GM21737 (cell line): ENCODE measurements at regions not wholly inside any gene's neighbourhood (a gene's known extent, or its start where the extent isn't known, plus 50 kb on each side); places are given as distances from the start of the nearest gene placed in this dataset.

ENCODE experiments used
- ATAC-seq: cut with Tn5 transposase; IDR thresholded peaks from one replicate; pipeline ENCODE4 v1.9.1; 2021; ENCODE audit warnings: mild to moderate bottlenecking, moderate library complexity; ENCODE audit not compliant: unreplicated experiment

GRCh38 chr22:22098457-22099193, 116.0 kb upstream of the TOP3B start:
- no peak for ATAC-seq

DNA sequence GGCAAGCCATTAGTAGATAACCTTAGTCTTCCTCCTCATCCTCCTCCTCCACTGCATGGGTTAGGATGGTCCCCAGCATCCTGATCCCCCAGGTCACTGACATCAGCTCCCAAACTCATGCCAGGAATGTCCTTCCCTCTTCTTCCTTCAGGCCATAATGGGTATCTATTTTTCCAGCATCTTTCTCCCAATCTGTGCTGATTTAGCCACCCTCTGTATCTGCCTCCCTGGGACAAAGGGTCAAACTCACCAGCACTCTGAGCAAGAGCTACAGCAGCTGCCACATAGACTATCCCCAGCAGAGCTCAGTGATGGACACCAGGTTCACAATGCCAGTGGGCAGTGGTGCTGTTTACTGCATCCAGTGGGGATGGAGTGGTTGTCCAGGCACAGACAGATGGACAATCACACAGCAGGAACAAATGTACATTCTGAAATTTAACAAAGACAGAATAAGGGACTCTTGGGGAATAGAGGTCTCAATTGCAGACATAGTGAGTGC, 115.2 kb upstream of the TOP3B start:
- ATAC-seq: no peak

GRCh38 chr22:22094921-22095320, 112.3 kb upstream of the TOP3B start:
- ATAC-seq: no peak

GRCh38 chr22:22094514-22094913, 111.9 kb upstream of the TOP3B start:
- ATAC-seq: no peak

DNA sequence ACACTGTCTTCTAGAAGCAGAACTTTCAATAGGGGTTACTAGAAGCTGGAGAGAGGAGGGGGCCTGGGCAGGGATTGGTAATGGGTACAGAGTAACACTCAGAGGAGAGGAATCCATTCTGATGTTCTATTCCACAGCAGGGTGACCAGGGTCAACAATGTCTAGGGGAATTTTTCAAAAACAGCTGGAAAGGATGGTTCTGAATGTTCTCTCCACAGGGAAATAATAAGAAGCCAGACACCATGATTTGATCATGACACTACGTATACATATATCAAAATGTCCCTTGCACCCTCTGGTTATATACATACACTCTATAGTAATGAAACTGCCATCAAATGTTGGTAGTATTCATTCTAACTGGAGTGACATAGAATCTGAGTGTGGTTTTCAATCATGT, 111.2 kb upstream of the TOP3B start:
- ATAC-seq: no peak

DNA sequence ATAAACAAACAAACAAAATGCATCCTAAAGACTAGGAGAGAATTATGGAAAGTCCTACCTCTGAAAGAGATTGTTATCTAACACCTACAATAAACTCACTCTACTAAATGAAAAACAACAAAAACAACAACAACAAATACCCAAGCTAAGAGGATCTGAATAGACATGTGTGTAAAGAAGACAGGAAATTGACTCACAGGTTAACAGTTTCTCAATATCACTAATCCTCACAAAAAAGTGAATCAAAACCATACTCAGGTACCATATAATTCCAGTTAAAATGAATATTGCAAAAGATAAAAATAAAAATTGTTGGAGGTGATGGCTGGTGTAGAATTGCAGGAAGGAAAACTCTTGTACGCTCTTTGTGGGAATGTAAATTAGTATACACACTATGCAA, 110.4 kb upstream of the TOP3B start:
- no peak for ATAC-seq

- ATAC-seq: no peak
Observed at GRCh38 chr22:22092101-22092500, 109.5 kb upstream of the TOP3B start.

DNA sequence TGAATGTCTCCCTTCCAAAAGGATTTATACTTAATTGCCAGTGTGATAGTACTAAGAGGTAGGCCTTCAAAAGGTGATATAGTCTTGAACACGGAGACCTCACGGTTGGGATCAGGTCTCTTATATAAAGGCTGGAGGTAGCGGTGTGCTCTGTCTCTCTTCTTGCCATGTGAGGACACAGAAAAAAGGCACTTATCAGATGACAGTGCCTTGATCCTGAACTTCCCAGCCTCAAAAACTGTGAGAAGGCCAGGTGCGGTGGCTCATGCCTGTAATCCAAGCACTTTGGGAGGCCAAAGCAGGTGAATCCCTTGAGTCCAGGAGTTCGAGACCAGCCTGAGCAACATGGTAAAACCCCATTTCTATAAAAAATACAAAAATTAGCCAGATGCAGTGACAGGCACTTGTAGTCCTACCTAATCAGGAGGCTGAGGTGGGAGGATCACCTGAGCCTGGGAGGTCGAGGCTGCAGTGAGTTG, 108.9 kb upstream of the TOP3B start:
- no peak for ATAC-seq

GRCh38 chr22:22090650-22091399, 108.2 kb upstream of the TOP3B start:
- ATAC-seq: no peak

DNA sequence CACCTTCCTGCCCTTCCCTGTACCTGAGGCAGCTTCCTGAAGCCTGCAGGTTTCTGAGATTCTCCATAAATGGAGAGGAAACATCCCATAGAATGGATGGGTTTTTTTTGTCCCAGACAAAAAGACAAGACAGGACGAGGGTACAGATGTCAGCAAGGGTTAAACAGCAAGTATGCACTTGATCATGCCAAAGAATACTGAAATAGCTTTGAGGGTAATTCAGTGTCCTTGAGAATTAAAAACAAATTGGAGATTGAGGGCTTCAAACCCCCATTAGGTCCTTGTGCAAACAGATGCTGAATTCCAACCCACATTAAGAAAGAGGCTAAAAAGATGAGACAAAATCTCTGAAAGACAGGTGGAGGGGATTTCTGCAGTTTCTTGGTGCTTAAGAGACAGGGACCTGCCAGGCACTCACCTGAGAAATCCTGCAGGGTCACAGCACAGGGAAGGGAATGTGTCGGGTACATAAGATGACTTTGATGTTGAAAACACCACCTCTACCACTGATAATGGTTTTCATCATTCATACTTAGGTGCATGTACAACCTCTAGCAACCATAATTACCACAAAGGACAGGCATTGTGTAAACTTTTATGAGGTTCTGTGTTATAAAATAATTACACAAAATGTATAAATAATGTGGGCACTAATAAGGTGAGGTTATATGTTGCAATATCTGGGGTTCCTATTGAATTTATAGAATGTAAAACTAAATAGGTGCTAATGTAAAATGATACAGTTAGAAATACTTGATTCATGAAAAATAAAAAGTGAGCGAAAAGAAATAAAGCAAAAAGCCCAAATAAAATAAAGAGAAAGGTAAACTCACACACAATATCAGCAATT, 107.1 kb upstream of the TOP3B start:
- ATAC-seq: no peak

DNA sequence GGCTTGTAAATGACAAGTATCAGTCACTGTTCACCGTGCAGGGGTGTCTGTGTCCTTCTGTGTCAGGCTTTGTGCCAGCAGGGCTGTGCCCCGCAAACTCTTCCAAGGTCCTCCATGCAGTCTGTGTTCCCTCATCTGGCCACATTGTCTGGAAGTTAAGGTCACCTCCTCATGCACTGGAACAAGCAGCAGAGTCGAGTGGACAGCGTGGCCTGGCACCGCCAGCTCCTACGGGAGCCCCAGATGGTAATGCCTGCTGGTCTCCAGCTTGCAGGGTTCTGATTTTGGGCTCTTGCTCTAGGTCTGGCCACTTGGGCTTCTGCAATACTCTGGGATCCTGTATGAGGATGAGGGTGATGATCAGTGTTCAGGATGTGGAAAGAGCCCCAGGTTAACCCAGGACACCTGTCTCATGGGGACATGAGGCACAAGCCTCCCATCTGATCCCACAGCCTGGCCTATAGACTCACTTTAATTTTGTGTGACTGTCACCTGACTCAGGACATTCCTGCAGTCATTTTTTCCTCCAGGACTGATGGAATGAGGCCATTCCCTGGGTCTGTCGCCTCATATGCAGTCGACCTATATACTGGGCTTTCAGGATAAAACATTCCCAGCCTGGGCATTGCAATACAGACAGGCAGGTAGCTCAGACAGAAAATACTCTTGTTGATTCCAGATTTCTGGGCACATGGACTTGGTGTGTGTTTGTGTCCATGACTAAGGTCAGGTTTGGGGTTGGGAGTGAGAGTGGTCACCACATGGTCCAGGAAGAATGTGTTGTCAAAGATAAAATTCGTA, 106.3 kb upstream of the TOP3B start:
- no peak for ATAC-seq

DNA sequence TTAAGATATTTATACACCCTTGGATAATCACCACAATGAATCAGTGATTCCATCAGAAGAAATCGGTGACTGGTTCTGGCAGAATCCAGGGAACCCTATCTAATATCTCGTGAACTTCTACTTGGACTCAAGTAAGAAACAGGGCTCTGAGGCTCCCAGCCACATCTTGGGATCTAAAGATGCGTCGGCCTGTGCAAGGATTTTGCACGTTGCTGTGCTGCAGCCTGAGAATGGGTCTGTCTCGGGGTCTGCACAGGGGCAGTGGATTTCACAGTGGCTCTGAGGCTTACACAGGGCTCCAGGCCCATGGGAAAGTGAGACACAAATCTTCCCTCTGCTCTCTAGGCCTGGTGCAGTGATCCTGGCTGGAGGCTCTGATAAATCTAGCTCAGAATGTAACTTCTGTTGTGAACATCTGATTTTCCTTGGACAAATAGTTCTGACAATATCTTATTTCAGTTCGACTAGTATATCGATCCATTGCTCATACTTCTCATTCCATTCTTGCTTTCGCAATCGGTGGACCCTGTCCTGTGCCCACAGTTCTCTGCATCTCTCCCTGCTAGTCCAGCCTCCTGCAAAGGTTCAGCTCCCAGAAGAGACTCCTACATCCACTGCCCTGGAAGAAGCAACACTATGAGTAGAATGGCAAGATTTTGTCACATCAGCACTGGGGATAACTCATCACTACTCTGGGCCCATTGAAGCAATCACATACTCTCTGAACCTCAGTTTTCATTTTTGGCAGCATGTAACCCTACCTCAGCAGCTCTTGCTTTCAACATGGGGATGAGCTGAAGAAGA, 105.5 kb upstream of the TOP3B start:
- no peak for ATAC-seq

- ATAC-seq: no peak
Observed at GRCh38 chr22:22086501-22087158, 104.0 kb upstream of the TOP3B start.

DNA sequence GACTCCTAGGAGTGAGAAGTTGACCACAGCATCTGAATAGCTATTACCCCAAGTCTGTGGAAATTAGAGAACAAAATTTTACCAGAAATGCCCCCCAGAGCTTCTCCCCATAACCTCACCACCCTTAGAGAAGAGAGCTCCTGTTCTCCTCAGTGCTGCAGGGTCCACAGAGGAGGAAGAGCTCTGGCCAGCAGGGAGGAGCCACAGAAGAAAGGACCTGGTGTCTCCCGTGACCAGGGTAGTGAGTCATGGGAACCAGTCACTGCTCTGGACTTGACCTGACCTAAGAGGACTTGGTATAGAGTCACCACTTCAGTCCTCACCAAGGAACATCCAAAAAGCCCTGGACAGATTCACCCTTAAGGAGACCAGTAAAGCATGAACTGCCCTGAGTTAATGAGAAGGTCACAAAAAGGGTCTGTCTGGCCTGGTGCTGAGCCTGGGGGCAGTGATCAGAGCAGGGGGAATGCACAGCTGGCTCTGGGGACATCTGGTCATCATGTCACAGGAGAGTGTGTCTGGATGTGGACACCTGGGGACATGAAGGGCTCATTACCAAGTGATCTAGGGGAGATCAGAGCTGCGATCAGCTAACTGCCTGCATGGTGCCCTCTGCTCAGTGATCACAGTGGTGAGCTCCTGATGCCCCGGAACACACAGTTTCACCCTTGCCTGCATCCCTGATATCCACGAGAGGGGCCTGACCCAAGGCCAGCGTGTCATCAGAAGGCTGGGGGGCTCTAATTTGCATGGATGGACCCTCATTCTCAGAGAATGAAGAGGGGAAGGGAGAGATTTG, 103.3 kb upstream of the TOP3B start:
- ATAC-seq: no peak

DNA sequence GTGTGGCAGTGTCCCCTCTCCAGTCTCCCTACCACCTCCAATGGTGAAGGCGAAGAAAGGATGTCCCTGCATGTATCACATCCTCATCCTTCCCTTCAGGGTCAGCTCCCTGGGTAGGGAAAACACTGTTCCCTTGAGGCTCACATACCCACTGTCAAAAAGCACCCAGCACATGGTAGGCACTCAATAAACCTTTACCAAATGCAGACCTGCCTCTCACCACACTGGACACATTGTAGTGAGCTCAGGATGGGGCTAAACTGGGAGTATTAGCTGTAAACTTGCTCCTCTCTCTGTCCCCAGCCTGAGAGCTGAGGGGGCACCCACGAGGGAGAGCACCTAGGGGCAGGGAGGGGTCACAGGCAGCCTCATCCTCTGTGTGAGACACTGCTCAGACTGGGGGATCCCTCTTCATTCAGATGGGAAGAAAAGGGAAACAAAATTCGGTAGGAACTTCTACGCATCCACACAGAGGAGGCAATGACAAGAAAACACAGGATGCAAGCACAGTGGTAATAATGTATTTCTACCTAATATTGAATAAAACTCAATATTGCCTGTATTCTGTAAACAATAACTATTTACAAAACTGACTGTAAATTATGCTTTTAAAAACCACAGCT, 101.6 kb upstream of the TOP3B start:
- no peak for ATAC-seq

DNA sequence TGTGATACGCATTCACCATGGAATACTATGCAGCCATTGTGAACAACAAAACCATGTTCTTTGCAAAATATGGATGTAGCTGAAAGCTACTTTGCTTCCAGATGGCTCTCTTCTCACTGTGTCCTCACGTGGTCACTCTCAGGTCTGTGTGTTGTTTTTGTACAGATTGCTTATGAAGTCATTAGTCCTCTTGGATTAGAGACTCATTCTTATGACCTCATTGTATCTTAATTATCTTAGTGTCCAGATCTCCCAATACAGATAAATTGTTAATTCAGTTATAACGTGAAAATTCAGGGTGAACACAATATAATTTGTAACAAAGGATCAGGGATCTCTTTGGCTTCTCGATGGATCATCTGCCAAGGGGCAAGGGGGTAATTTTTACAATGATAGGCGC, 100.4 kb upstream of the TOP3B start:
- no peak for ATAC-seq

GRCh38 chr22:22082229-22082835, 99.7 kb upstream of the TOP3B start:
- ATAC-seq: no peak
